Loucy (cell line): ENCODE measurements at regions not wholly inside any gene's neighbourhood (a gene's known extent, or its start where the extent isn't known, plus 50 kb on each side); places are given as distances from the start of the nearest gene placed in this dataset.

Experiments
- EZH2phosphoT487 ChIP-seq: fragments of 200-600 bp; IDR thresholded peaks from 2 replicates; pipeline ENCODE4 v1.6.1; 2018; ENCODE audit warnings: antibody characterized with exemption, mild to moderate bottlenecking, moderate library complexity, borderline replicate concordance
- TF ChIP-seq, protein P1 (sequence below): fragments of 200-600 bp; sonication (generic); conservative IDR thresholded peaks from 2 replicates; pipeline ENCODE4 v1.5.1; 2014; ENCODE audit warnings: mild to moderate bottlenecking, antibody characterized with exemption, low read length

- TF ChIP-seq, protein P1, sequence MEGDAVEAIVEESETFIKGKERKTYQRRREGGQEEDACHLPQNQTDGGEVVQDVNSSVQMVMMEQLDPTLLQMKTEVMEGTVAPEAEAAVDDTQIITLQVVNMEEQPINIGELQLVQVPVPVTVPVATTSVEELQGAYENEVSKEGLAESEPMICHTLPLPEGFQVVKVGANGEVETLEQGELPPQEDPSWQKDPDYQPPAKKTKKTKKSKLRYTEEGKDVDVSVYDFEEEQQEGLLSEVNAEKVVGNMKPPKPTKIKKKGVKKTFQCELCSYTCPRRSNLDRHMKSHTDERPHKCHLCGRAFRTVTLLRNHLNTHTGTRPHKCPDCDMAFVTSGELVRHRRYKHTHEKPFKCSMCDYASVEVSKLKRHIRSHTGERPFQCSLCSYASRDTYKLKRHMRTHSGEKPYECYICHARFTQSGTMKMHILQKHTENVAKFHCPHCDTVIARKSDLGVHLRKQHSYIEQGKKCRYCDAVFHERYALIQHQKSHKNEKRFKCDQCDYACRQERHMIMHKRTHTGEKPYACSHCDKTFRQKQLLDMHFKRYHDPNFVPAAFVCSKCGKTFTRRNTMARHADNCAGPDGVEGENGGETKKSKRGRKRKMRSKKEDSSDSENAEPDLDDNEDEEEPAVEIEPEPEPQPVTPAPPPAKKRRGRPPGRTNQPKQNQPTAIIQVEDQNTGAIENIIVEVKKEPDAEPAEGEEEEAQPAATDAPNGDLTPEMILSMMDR: no peak
- no peak for TF ChIP-seq EZH2phosphoT487
Measured at GRCh38 chr6:40268166-40268565, 319.0 kb downstream of the LRFN2 start.
